Muscle layer of duodenum (tissue), 2 donors: ENCODE measurements at regions not wholly inside any gene's neighbourhood (a gene's known extent, or its start where the extent isn't known, plus 50 kb on each side); places are given as distances from the start of the nearest gene placed in this dataset.
"Not testable (repeated sequence)": the region's sequence is repeated elsewhere in the genome, so short reads cannot be mapped to it uniquely, and the experiment has no call there.

ENCODE experiments used
- H3K27ac ChIP-seq: one replicate; pipeline ENCODE4 v1.7.0; 2013; ENCODE audit warnings: mild to moderate bottlenecking, low read length
- H3K27me3 ChIP-seq: one replicate; pipeline ENCODE4 v1.7.0; 2013; ENCODE audit warnings: low read depth, mild to moderate bottlenecking, control low read depth, low read length
- H3K36me3 ChIP-seq, 2 donors: one replicate each; pipeline ENCODE4 v1.7.0; 2013; ENCODE audit warnings: low read length in 2 of 2, control low read depth in 1 of 2, mild to moderate bottlenecking in 1 of 2; ENCODE audit not compliant: insufficient read depth in 2 of 2, control insufficient read depth in 1 of 2
- H3K4me1 ChIP-seq, 2 donors: one replicate each; pipeline ENCODE4 v1.7.0; 2013; ENCODE audit warnings: low read length in 2 of 2, mild to moderate bottlenecking in 2 of 2, control low read depth in 1 of 2, moderate library complexity in 1 of 2; ENCODE audit not compliant: insufficient read depth in 2 of 2, control insufficient read depth in 1 of 2
- H3K4me3 ChIP-seq, 2 donors: one replicate each; pipeline ENCODE4 v1.7.0; 2013; ENCODE audit warnings: low read length in 2 of 2, low read depth in 1 of 2, mild to moderate bottlenecking in 1 of 2
- H3K9me3 ChIP-seq, 2 donors: one replicate each; pipeline ENCODE4 v1.7.0; 2013; ENCODE audit warnings: low read length in 2 of 2, control low read depth in 1 of 2, mild to moderate bottlenecking in 1 of 2; ENCODE audit not compliant: control insufficient read depth in 1 of 2
- donor health status: healthy.

DNA sequence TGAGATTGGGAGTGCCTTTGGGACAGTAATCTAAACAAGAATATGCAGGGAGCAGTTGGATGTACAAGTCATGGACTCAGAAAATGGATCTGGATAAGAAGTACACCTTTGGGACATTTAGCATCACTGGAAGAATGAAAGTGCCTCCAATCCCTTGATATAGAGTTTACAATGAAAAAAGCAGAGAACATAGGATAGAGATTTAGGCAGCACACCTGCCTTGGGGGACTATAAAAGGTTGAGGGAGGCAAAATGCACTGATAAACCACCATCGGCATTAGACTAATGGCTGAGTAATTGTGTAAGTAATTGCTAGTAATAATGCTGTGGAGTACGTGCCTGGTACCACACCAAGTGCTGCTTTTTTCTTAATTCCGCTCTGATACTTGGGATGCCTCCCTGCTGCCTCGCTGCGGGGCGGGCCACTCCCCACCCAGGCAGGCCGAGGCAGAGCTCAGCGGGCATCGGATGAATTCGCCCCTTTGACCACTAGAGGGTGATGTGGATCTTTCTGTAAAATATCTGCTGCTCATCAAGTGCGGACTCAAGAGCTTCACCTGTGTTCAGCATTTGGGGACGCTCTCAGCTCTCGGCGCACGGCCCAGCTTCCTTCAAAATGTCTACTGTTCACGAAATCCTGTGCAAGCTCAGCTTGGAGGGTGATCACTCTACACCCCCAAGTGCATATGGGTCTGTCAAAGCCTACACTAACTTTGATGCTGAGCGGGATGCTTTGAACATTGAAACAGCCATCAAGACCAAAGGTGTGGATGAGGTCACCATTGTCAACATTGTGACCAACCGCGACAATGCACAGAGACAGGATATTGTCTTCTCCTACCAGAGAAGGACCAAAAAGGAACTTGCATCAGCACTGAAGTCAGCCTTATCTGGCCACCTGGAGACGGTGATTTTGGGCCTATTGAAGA, 99.9 kb downstream of the ANKRD18B start:
- no peak overlapping the region for H3K4me3 ChIP-seq
- no peaks in the 10 kb centered on the region for H3K27me3 ChIP-seq
- H3K27ac ChIP-seq = no peak overlapping the region
- H3K9me3 ChIP-seq = no peaks in the 10 kb centered on the region
- H3K36me3 ChIP-seq = no peaks in the 10 kb centered on the region
- H3K4me1 ChIP-seq = peaks cover 0 to 8% of the 10 kb centered on the region in 2 donors

DNA sequence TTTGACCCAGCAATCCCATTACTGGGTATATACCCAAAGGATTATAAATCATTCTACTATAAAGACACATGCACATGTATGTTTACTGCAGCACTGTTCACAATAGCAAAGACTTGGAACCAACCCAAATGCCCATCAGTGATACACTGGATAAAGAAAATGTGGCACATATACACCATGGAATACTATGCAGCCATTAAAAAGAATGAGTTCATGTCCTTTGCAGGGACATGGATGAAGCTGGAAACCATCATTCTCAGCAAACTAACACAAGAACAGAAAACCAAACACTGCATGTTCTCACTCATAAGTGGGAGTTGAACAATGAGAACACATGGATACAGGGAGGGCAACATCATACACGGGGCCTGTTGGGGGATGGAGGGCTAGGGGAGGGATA, 104.3 kb downstream of the ANKRD18B start:
- not testable (repeated sequence) for H3K4me1 ChIP-seq, H3K36me3 ChIP-seq, H3K27ac ChIP-seq, H3K27me3 ChIP-seq, H3K4me3 ChIP-seq, H3K9me3 ChIP-seq

DNA sequence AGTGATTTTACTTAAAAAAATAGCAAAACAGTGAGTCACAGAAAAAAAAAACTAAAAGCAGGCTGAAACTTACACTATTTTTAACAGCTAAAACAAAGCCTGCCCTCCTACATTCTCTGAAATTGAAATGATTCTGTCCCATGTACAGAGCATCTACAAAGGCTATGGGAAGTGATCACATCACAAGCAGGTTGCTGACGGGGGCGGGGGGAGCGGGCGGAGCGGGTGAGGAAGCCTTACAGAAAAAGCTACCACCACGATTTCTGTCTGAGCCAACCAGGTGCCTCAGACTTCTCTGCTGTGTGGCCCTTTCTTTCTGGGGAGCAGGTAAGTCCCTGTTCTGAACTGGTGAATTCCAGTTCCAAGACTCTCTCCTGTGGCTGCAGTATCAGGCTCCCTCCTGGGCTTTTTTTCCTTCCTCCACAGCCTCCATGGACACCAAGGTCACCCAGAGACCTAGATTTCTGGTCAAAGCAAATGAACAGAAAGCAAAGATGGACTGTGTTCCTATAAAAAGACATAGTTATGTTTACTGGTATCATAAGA, 104.9 kb downstream of the ANKRD18B start:
- no peaks in the 10 kb centered on the region for H3K36me3 ChIP-seq
- no peaks in the 10 kb centered on the region for H3K9me3 ChIP-seq
- H3K4me1 ChIP-seq = no peaks in the 10 kb centered on the region
- no peak overlapping the region for H3K27ac ChIP-seq
- H3K27me3 ChIP-seq = no peaks in the 10 kb centered on the region
- no peak overlapping the region for H3K4me3 ChIP-seq

DNA sequence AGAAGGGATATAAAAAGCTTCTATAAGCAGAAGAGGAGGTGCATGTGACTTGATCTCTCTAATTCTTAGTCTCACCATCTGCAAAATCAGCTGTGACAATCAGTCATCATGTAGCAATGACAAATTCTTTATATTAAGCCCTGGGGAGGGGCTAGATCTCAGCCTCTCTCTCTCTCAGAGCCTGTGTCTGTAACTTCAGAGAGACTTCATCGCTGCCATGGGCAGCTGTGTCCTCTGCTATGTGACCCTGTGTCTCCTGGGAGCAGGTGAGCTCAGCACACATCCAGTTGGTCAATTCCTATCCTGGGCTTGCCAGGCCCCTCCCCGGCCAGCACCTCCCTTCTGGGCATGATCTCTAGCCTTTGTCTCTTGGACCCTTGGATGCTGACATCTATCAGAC, 109.6 kb downstream of the ANKRD18B start:
- no peak overlapping the region for H3K4me3 ChIP-seq
- no peaks in the 10 kb centered on the region for H3K36me3 ChIP-seq
- H3K27ac ChIP-seq = no peak overlapping the region
- peaks cover 5% of the 10 kb centered on the region for H3K27me3 ChIP-seq
- no peaks in the 10 kb centered on the region for H3K9me3 ChIP-seq
- no peaks in the 10 kb centered on the region for H3K4me1 ChIP-seq

DNA sequence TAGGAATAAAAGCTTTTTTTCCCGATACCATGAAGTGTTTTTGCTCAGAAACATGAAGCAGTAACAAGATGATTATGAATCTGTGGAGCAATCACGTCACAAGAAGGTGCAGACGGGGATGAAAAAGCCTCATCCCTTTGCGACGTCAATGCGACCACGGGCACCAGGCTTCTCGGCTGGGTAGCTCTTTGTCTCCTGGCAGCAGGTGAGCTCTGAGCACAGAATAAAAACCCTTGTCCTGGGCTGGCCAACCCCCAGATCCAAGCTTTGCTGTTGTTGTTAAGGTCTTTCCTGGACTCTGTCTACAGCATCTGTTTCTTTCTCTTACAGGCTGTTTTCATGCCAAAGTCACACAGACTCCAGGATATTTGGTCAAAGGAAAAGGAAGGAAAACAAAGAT, 113.8 kb downstream of the ANKRD18B start:
- Histone ChIP-seq H3K4me3 (no peak overlapping the region), H3K27me3 (peaks cover 5% of the 10 kb centered on the region), H3K4me1 (no peaks in the 10 kb centered on the region), H3K27ac (no peak overlapping the region), H3K36me3 (no peaks in the 10 kb centered on the region), H3K9me3 (no peaks in the 10 kb centered on the region)

DNA sequence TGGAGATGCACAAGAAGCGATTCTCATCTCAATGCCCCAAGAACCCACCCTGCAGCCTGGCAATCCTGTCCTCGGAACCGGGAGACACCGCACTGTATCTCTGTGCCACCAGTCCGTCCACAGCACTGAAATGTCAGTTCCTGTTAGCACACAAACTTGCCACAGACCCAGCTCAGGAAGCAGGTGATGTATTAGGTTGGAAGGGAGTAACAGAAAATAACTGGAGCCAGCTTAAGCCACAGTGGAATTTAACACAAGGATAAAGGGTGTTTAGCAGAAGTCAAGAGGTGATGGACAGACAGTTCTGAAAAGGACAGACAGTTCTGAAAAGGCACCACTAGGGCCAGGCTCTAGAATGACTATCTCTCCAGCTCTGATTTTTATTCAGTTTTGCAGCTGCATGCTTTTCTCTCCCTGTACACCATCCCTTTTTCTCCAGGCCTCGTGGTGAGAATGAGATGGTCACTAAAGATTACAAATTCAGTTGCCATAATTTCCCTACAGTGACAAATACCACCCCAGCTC, 114.4 kb downstream of the ANKRD18B start:
- H3K27ac ChIP-seq = no peak overlapping the region
- no peaks in the 10 kb centered on the region for H3K9me3 ChIP-seq
- H3K36me3 ChIP-seq = no peaks in the 10 kb centered on the region
- H3K4me3 ChIP-seq = no peak overlapping the region
- peaks cover 5% of the 10 kb centered on the region for H3K27me3 ChIP-seq
- no peaks in the 10 kb centered on the region for H3K4me1 ChIP-seq

DNA sequence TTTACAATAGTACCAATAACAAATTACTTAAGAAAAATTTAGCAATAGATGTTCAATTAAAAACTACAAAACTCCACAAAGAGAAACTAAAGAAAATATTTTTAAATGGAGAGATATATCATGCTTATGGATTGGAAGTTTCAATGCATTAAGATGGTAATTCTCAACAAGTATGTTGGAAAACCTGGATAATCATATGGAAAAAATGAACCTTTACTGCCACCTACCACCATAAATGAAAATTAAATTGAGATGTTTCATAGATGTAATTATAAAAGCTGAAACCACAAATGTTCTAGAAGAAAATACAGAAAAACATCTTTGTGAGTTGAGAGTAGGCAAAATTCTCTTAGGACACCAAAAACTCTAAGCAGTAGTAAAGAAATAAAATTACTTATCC, 121.7 kb downstream of the ANKRD18B start:
- no peaks in the 10 kb centered on the region for H3K4me1 ChIP-seq
- H3K4me3 ChIP-seq = no peak overlapping the region
- no peaks in the 10 kb centered on the region for H3K27me3 ChIP-seq
- H3K9me3 ChIP-seq = no peaks in the 10 kb centered on the region
- no peaks in the 10 kb centered on the region for H3K36me3 ChIP-seq
- H3K27ac ChIP-seq = no peak overlapping the region

DNA sequence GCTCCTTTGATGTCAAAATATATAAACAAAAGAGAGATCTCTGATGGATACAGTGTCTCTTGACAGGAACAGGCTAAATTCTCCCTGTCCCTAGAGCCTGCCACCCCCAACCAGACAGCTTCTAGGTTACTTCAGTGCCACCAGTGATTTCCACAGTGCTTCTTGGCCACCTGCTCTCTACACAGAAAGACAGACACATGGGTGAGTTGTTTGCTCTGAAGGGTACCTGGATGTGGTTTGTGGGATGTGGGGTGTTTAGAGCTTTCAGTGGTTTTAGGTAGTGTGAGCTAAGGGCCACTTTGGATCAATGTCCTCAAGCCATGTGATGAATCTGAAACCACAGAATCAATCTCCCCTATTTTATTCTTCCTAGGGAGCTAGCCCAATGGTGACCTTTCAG, 125.4 kb downstream of the ANKRD18B start:
- Histone ChIP-seq H3K4me1 (no peaks in the 10 kb centered on the region), H3K27ac (no peak overlapping the region), H3K4me3 (no peak overlapping the region), H3K27me3 (peaks cover 3% of the 10 kb centered on the region), H3K36me3 (no peaks in the 10 kb centered on the region), H3K9me3 (no peaks in the 10 kb centered on the region)

DNA sequence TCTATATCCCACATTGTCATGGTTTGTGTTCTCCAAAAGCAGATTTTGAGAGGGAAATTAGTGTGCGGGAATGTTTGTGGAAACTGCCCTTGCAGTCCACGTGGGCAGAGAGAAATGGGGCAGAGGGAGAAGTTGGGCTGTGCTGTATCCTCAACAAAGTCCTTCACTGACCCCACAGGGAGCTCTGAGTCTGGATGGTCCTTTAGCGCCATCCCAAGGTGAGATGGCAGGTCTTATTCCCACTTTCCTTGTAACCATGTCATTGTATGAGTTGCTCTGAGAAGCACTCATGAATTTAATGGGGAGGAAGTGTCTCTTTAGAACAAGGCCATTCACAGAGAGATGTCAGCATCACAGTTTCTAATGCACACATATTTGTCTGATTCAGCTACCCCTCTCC, 127.1 kb downstream of the ANKRD18B start:
- Histone ChIP-seq H3K27me3 (peaks cover 3% of the 10 kb centered on the region), H3K4me1 (no peaks in the 10 kb centered on the region), H3K27ac (no peak overlapping the region), H3K9me3 (no peaks in the 10 kb centered on the region), H3K36me3 (no peaks in the 10 kb centered on the region), H3K4me3 (no peak overlapping the region)

DNA sequence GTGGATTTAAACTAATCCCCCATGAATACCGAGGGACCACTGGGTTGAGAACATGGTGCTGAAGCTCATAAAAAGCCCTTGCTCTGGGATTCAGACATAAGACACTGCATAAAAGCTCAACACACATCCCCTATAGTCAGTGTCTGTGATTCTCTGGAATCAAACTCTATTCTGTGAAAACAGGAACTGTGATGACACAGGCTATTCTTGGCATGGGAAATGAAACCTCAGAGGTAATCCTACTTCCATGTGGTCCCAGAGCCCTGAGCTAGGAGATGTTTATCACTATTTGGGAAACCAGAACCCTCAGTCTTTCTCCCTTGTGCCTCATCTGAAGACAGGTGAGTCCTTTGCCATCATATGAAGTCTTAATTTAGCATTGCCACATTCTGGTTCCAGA, 135.4 kb upstream of the PRSS3 start:
- H3K9me3 ChIP-seq = no peaks in the 10 kb centered on the region
- H3K27ac ChIP-seq = no peak overlapping the region
- H3K4me1 ChIP-seq = no peaks in the 10 kb centered on the region
- no peaks in the 10 kb centered on the region for H3K36me3 ChIP-seq
- no peaks in the 10 kb centered on the region for H3K27me3 ChIP-seq
- no peak overlapping the region for H3K4me3 ChIP-seq

DNA sequence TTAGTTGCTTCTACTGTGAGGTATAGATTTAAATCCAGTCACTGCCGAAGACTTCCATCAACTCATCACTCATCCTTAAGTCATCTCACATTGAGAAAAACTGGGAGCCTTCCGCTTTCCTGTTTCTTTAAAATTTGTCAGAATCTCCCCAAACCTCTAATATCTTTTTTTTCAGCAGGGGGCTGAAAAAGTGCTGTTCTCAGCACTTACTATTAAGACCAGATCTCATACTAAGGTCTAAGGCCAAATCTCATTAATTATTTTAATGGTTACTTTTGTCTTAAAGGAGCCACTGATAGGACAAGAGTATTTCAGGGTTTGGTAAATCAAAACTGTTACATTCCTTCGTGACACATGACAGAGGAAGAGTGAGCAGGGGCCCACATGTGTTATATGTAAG, 134.6 kb upstream of the PRSS3 start:
- H3K27ac ChIP-seq = no peak overlapping the region
- H3K4me3 ChIP-seq = no peak overlapping the region
- no peaks in the 10 kb centered on the region for H3K27me3 ChIP-seq
- no peaks in the 10 kb centered on the region for H3K36me3 ChIP-seq
- H3K9me3 ChIP-seq = no peaks in the 10 kb centered on the region
- no peaks in the 10 kb centered on the region for H3K4me1 ChIP-seq
